ENCODE measurements at regions not wholly inside any gene's neighbourhood (a gene's known extent, or its start where the extent isn't known, plus 50 kb on each side); places are given as distances from the start of the nearest gene placed in this dataset.

DNA sequence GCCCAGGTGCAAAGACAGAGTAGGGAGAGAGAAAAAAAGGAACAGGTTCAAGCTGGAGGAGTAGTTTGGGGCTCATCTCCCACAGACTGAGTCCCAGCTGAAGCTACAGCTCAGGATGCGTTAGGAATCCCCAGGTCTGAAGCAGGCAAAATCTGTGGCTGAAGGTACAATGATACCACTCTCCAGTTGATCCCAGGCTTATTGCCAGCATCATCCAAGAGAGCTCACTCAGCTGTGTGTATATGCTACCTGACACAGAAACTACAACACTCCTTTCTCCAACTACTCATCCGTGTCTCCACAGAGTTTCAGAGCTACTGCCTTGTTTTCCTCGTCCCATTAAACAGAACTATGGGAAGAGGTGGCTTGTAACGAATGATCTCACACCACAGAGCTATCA is 851.3 kb downstream of the GRID1 start:
- no TSS peak for BruUV-seq (replicated peaks)
- no peak for ATAC-seq (ENCODE audit: low read depth)
- no peak for TF ChIP-seq CHD1 (IDR thresholded peaks at IDR 0.05; ENCODE audit: low read depth, low read length)
- TF ChIP-seq MXI1 (IDR thresholded peaks at IDR 0.05; ENCODE audit: borderline replicate concordance, low read depth, low read length) = no peak
- TF ChIP-seq BHLHE40 (IDR thresholded peaks at IDR 0.05; ENCODE audit: low read depth, low read length) = no peak
- no peak for TF ChIP-seq NFE2L2 (IDR thresholded peaks at IDR 0.05; ENCODE audit: low read depth, low read length)
- TF ChIP-seq, protein P1, sequence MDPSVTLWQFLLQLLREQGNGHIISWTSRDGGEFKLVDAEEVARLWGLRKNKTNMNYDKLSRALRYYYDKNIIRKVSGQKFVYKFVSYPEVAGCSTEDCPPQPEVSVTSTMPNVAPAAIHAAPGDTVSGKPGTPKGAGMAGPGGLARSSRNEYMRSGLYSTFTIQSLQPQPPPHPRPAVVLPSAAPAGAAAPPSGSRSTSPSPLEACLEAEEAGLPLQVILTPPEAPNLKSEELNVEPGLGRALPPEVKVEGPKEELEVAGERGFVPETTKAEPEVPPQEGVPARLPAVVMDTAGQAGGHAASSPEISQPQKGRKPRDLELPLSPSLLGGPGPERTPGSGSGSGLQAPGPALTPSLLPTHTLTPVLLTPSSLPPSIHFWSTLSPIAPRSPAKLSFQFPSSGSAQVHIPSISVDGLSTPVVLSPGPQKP (IDR thresholded peaks at IDR 0.05; ENCODE audit: borderline replicate concordance, low read depth, low read length) = no peak
- TF ChIP-seq, protein P2, sequence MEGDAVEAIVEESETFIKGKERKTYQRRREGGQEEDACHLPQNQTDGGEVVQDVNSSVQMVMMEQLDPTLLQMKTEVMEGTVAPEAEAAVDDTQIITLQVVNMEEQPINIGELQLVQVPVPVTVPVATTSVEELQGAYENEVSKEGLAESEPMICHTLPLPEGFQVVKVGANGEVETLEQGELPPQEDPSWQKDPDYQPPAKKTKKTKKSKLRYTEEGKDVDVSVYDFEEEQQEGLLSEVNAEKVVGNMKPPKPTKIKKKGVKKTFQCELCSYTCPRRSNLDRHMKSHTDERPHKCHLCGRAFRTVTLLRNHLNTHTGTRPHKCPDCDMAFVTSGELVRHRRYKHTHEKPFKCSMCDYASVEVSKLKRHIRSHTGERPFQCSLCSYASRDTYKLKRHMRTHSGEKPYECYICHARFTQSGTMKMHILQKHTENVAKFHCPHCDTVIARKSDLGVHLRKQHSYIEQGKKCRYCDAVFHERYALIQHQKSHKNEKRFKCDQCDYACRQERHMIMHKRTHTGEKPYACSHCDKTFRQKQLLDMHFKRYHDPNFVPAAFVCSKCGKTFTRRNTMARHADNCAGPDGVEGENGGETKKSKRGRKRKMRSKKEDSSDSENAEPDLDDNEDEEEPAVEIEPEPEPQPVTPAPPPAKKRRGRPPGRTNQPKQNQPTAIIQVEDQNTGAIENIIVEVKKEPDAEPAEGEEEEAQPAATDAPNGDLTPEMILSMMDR (conservative IDR thresholded peaks at IDR 0.05; ENCODE audit: low read depth, low read length) = no peak
- TF ChIP-seq, protein P3, sequence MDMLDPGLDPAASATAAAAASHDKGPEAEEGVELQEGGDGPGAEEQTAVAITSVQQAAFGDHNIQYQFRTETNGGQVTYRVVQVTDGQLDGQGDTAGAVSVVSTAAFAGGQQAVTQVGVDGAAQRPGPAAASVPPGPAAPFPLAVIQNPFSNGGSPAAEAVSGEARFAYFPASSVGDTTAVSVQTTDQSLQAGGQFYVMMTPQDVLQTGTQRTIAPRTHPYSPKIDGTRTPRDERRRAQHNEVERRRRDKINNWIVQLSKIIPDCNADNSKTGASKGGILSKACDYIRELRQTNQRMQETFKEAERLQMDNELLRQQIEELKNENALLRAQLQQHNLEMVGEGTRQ (IDR thresholded peaks at IDR 0.05; ENCODE audit: low read depth, low read length) = no peak
- no peak for TF ChIP-seq MAFK (IDR thresholded peaks at IDR 0.05; ENCODE audit: low read depth, low read length)
- Histone ChIP-seq H2BK15ac (ENCODE audit: low read depth, low read length) (no peak overlapping the region), H3K4me1 (ENCODE audit: control insufficient read depth, insufficient read depth, low read length) (no peaks in the 10 kb centered on the region), H3K14ac (replicated peaks; ENCODE audit: low read depth, low read length) (no peak overlapping the region), H2BK5ac (ENCODE audit: low read depth, low read length, poor library complexity, severe bottlenecking) (no peak overlapping the region), H3K56ac (ENCODE audit: extremely low read depth, insufficient read depth, low read length) (no peak overlapping the region), H4K91ac (ENCODE audit: insufficient read depth, low read depth, low read length) (no peak overlapping the region), H4K20me1 (ENCODE audit: insufficient read depth, low read length) (no peaks in the 10 kb centered on the region), H3K18ac (ENCODE audit: low read depth, low read length) (no peak overlapping the region), H3K79me1 (ENCODE audit: low read depth in 1 of 2, low read length in 2 of 2) (no peaks in the 10 kb centered on the region), H3K4me2 (ENCODE audit: low read depth, low read length) (no peak overlapping the region), H3K27ac (ENCODE audit: insufficient read depth, low read length) (no peak overlapping the region), H3K4me3 (ENCODE audit: insufficient read depth, low read depth, low read length) (no peak overlapping the region), H2BK20ac (ENCODE audit: low read depth, low read length) (no peak overlapping the region), H2AFZ (replicated peaks; ENCODE audit: low read length, poor library complexity) (no peak overlapping the region), H2BK120ac (ENCODE audit: low read depth, low read length) (no peak overlapping the region), H3K9ac (ENCODE audit: low read depth, low read length) (no peak overlapping the region), H3K27me3 (ENCODE audit: control insufficient read depth, insufficient read depth, low read length) (no peaks in the 10 kb centered on the region), H4K5ac (ENCODE audit: low read depth, low read length) (no peak overlapping the region), H3K23ac (ENCODE audit: low read depth, low read length) (no peak overlapping the region), H3K9me3 (ENCODE audit: control insufficient read depth, insufficient read depth, low read length) (peaks cover 17% of the 10 kb centered on the region), H2AK9ac (replicated peaks; ENCODE audit: low read depth, low read length, poor library complexity) (no peak overlapping the region), H3K36me3 (ENCODE audit: control insufficient read depth, insufficient read depth, low read length) (no peaks in the 10 kb centered on the region), H2AK5ac (ENCODE audit: low read depth, low read length) (no peak overlapping the region), H4K8ac (ENCODE audit: low read depth in 2 of 2, low read length in 2 of 2) (no peak overlapping the region), H3K9me1 (ENCODE audit: insufficient read depth, low read length) (no peaks in the 10 kb centered on the region), H3K4ac (ENCODE audit: low read depth, low read length) (no peak overlapping the region)
- no CpG with 5 or more reads among the region's 4 CpGs for WGBS, 2 experiments (ENCODE audit: extremely low coverage in 2 of 2, insufficient read length in 1 of 2)
- no peak for DNase-seq
- ChIA-PET CTCF (no interaction called here), POLR2A (ENCODE audit: unreplicated experiment) (no interaction called here)
- dilution Hi-C loops (cut with HindIII; ENCODE audit: low sequenced_read_pairs, unreplicated experiment) (no loop called here), in situ Hi-C loops (cut with MboI; ENCODE audit: low sequenced_read_pairs) (no loop called here), intact Hi-C loops (cut with micrococcal nuclease) (no loop called here)
